ENCODE measurements at regions not wholly inside any gene's neighbourhood (a gene's known extent, or its start where the extent isn't known, plus 50 kb on each side); places are given as distances from the start of the nearest gene placed in this dataset.
"Not testable (repeated sequence)": the region's sequence is repeated elsewhere in the genome, so short reads cannot be mapped to it uniquely, and the experiment has no call there.

DNA sequence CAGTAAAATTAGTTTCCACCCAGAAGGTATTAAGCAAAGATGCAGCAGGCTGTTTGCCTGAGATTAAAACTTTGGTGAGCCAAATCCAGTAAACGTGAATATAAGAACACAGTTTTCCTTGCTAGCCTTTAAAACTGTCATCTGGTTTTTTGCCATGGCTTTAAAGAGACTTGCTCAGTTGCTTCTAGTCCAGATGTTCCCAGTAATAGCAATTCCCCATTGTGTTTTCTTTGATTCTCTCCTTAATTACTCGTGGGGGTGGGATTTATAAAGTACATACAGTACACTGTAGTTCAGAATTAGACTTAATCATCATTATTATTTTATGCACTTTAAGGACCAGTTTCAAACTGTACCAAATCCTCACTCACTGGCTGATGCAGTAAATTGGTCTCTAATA, 303.5 kb upstream of the ZNF804A start:
- DNase-seq, result no peak

DNA sequence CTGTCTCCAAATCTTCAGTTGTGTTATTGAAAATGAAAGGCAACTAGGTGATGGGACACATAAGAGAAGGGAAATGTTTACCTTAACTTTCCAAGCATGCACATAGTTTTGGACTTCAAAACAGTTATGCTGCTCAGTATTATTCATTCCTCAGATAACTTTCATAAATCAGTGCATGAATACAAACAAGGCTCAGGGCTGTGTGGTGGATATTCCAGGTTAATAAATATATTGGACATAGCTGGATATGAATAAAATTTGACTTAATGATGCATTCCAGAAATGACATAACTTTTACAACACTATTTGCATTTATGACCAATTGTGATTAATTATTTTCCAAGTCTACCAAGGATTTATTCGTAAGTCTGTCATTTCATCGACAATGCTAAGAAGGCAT, 301.2 kb upstream of the ZNF804A start:
- no peak for DNase-seq

DNA sequence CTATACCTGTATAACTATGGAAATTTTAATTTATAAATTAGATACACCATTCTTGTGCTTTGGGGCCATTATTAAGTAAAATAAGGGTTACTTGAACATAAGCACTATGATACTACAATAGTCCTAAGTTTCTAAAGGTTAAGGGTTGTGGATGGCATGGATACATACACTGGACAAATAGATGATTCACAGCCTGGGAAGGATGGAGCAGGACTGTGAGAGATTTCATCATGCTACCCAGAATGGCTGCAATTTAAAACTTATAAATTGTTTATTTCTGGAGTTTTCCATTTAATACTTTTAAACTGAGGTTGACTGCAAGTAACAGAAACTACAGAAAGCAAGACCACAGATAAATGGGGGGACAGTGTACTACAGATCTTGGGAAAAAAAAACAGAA, 295.8 kb upstream of the ZNF804A start:
- DNase-seq, result no peak

DNA sequence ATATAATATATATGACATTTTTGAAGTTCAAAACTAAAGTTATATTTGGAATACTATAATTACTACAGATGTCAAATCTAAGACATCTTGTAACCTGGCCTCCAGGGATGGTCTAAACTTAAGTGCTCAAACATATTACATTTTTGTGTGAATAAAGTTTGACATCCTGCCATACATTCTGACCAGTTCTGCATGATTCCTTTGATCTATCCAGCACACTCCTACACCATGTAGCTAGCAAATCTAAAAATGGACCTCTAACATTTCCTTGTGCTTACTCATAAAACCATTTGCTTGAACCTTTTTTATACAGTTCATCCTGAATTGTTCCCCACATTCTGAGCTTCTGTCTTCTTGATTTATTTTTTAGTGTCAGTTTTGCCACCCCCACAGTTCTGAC, 294.3 kb upstream of the ZNF804A start:
- no peak for DNase-seq

DNA sequence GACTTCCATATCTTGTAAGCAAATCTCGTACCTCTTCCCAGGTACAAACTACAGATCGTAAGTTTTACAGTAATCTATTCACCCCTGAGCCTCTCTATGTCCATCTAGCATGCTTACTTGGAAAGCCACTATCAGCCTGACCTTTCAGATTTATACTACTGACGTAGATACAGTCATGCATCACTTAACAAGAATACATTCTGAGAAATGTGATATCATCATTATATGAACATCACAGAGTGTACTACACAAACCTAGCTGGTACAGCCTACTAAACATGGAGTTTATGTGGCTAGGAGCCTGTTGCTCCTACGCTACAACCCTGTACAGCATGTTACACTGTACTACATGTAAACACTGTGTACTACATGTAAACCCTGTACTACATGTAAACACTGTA, 293.2 kb upstream of the ZNF804A start:
- DNase-seq, result no peak

DNA sequence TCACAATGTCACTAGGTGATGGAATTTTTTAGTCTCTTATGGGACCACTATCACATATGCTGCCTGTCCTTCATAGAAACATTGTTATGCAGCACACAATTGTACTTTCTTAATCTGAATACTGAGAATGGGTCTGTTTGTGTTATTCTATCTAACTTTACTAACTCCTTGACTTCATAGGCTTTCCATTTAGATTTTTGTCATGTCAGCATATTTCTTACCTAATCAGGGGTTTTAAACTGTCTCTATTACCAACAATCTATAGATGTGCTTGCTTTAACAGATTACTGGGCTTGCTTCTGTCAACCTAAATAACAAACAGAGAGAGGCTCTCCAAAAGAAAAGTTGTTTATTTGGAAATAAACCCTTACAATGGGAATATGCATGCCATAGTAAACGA, 289.6 kb upstream of the ZNF804A start:
- DNase-seq, result no peak

DNA sequence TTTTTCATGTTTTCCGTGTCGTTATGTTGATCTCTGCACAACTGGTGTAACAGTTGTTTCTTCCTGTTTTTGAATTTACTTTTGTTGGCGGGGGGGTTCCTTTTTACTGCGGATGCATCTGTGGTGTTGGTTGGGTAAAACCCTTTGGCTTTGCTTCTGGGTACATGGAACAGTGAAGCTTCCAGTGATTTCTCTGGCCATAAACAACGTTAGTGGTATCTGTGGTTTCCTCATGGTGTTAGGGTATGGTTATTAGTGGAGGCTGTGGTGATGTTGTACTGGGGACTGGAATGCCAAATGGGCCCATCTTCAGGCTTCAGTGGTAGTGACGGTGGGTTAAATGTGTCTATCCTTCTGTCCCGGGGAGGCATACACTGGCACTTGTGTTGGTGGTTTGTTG, 285.4 kb upstream of the ZNF804A start:
- no peak for DNase-seq

DNA sequence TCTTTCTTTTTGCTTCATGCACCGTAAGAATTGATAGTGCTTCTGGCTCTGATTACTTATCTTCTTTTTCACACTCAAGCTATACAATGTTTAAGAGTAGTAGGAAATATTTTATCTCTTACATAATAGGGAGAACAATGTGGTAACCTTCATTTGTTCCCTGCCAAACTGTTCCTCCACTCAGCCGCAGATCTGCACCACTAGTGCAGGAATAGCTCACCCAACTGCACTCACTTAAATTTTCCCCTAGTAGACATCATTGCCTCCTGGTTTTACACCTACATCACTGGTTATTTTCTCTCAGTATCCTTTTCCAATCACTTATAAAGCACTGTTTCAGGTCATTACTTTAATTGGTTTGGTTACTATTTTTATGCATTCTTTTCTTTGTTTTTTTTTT, 283.5 kb upstream of the ZNF804A start:
- no peak for DNase-seq

DNA sequence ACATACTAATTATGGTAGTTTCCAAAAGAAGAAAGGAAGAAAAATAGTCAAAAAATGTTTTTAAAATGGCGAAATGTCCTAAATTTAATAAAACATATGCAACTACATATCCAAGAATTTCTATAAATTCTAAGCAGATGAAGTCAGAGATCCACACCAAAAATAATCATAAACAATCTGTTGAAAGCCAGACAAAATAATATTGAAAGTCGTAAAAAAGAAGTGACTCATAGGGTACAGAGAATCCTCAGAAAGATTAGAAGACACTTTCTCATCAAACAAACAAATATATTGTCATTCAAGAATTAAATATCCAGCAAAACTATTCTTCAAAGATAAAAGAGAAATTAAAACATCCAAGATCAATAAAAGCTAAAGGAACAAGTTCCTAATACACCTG, 281.4 kb upstream of the ZNF804A start:
- no peak for DNase-seq

DNA sequence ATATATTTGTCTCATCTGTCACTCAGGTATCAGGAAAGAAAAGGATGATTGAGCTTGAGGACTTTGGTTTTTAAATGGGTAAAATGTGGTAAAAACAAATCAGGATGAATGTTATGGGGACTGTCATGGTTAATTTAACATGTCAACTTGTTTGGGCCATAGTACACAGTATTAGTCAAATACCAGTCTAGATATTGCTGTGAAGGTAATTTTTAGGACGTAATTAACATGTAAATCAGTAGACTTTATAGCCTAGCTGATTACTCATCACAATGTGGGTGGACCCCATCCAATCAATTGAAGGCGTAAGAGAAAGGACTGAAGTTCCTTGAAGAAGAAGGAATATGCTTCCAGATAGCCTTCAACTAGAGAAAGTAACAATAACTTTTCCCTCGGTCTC, 275.7 kb upstream of the ZNF804A start:
- DNase-seq, result no peak

DNA sequence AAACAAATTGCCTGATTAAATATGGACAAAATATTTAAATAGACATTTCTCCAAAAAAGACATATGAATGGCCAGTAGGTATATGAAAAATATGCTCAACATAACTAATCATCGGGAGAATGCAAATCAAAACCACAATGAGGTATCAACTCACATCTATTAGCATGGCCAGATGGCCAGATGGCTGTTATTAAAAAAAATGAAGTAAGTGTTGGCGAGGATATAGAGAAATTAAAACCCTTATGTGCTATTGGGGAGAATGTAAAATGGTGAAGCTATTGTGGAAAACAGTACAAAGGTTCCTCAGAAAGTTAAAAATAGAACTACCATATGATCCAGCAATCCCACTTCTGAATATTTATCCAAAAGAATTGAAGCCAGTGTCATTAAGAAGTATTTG, 272.3 kb upstream of the ZNF804A start:
- DNase-seq, result no peak

DNA sequence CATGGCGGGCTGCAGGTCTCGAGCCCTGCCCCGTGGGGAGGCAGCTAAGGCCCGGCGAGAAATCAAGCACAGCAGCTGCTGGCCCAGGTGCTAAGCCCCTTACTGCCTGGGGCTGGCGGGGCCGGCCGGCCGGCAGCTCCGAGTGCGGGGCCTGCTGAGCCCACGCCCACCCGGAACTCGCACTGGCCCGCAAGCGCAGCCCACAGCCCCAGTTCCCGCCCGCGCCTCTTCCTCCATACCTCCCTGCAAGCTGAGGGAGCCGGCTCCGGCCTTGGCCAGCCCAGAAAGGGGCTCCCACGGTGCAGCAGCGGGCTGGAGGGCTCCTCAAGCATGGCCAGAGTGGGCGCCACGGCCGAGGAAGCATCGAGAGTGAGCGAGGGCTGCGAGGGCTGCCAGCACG, 270.5 kb upstream of the ZNF804A start:
- not testable (repeated sequence) for DNase-seq

DNA sequence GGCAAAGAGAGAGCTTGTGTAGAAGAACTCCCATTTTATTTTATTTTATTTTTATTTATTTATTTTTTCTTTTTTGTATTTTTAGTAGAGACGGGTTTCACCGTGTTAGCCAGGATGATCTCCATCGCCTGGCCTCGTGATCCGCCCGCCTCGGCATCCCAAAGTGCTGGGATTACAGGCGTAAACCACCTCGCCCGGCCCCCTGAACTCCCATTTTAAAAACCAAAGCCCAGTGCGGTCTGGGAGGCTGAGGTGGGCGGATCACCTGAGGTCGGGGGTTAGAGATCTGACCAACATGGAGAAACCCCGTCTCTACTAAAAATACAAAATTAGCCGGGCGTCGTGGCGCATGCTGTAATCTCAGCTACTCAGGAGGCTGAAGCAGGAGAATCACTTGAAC, 267.8 kb upstream of the ZNF804A start:
- DNase-seq, result not testable (repeated sequence)

DNA sequence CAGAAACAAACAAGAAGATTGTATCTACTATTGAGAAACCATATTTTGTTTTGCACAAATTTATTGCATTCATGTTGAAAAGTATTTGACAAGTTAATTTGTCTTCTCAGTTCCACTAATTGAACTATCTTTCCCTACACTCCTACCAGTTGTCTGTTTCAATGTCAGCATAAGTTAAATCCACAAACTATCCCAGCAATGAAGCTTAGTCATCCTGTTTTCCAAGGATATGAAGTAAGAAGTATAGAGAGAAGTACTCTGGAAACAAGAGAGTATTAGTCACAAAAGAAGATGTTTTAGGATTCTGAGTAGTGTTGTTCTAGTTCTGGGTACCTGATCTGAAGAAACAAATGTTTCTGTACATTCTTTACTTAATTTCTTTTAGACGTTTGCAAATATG, 261.6 kb upstream of the ZNF804A start:
- no peak for DNase-seq

DNA sequence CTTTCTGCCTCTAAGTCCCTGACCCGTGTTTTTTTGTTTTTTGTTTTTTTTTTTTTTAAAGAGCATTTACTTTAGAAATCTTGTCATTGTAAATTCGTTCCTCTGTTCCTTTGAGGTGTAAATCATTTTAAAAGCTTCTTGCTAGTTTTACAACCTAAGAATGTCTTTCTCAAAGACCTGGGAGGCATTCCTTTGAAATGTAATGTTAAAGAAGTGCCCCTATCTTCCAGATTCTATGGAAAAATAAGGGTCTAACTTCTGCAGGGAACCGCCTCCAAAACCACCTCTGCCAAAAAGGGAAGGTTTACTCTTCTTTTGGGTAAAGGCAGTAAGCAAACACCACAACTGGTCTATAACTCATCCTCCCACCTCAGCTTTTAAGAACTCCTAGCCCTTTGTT, 259.6 kb upstream of the ZNF804A start:
- DNase-seq, result no peak

DNA sequence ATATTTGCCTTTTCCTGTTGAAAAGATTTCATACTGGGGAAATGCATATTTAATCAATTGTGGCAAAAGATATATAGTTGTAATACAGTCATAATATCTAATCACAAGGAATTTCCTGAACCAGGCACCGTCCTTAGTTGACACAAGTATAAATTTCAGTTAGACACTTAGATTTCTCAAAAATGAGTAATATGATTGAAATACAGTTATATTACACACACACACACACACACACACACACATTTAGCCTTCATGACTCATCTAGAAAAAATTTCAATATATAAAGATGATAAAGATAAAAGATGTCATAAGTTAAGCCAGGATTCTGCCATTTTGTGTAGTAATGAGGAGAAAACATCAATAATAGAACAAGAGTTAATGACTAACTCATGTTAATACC, 258.4 kb upstream of the ZNF804A start:
- DNase-seq, result no peak

DNA sequence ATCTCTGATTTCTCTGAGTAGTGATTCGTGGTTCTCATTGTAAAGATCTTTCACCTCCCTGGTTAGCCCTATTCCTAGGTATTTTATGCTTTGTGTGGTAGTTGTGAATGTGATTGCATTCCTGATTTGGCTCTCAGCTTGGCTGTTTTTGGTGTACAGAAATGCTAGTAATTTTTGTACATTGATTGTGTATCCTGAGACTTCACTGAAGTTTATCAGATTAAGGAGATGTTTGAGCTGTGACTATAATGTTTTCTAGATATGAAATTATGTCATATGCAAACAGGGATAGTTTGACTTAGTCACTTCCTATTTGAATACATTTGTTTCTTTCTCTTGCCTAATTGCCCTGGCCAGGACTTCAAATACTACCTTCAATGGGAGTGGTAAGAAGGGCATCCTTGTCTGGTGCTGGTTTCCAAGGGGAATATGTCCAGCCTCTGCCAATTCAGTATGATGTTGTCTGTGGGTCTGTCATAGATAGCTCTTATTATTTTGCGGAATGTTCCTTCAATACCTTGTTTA, 251.9 kb upstream of the ZNF804A start:
- DNase-seq, result no peak

DNA sequence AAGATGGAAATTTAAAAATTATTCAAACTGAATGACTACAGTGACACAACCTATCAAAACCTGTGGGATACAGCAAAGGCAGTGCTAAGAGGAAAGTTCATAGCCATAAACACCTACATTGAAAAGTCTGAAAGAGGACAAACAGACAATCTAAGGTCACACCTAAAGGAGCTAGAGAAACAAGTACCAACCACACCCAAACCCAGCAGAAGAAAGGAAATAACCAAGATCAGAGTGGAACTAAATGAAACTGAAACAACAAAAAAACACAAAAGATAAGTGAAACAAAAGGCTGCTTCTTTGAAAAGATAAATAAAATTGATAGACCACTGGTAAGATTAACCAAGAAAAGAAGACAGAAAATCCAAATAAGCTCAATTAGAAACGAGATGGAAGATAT, 247.2 kb upstream of the ZNF804A start:
- peak; percentile 36 for DNase-seq

DNA sequence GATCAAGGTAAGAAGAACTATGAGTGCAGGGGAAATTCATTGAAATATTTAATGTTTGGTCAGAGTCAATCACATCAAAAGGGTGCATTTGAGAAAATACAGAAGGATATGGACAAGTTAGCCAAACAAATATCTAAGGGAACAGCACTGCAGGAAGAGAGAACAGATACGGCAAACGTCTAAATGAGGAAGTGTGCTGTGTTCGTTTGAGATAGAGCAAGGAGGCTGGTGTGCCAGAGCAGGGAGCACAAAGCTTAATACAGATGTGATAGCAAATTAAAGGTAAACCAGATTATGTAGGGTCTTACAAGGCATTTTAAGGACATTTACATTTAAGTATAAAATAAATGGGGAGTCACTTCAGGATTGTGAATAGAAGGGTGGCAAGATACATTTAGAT, 241.3 kb upstream of the ZNF804A start:
- DNase-seq, result peak; percentile 56

DNA sequence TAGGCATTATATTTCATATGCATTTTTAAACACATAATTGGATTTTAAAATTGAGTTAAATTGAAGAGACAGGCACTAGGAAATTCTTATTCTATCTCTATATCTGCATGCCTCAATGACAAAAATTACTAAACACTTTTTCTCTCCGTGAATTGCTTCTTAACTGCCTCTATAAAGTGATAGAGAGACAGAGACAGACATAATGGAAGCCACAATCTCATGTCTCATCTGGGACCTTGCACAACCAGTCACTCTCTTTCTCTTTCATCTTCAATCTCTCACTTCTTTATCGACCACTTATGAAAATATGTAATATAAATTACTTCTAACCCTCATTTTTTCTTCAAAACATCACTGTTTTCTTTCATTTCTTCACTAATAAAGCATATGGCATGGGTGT, 238.9 kb upstream of the ZNF804A start:
- no peak for DNase-seq

DNA sequence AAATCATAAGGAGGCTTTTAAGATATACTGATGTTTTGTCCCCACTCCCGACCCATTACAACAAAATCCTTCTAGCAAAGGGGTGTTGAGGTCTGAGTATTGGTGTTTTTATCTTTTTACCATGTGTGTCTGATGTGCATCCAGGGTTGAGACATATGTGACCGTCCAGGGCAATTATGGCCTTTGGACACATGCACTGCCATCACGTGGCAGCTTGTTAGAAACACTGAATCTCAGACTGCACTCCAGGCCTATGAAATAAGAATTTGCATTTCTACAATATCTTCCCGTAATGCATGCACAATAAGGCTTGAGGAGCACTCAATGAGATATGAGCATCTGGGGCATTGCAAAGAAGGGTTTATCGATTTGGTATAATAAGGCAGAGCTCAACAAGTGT, 235.1 kb upstream of the ZNF804A start:
- DNase-seq, result peak; percentile 23

DNA sequence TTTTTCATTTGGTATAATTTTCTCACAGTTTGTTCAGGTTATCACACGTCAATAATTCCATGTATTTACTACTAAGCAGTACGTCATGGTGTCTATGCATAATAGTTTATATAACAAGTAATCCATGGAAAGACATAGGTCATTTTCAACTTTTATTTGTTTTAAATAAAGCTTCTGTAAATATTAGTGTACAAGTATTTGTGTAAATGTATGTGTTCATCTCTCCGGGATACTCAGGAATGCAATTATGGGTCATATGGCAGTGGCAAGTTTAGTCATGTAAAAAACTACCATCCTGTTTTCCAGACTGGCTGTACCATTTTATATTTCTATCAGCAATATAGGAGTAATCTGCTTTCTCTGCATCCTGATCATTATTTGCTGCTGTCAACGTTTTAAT, 231.1 kb upstream of the ZNF804A start:
- DNase-seq, result no peak

DNA sequence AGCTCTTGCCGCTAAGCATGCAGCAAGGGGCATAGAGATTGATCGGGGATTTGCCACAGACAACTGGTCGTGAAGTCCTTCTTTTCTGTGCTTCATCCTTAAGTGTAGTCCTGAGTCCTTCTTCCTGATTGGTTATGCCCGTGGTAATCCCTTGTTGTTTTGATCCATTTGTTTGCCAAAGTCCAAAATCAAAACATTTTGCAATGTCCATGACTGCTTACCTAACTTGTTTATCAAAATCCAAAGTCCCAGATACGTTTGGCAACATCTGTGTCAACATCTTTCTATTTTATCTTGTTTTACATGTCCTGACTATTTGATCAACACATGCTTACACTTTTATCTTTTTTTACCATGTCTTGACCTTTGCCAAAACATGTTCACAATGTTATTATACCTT, 229.0 kb upstream of the ZNF804A start:
- no peak for DNase-seq

DNA sequence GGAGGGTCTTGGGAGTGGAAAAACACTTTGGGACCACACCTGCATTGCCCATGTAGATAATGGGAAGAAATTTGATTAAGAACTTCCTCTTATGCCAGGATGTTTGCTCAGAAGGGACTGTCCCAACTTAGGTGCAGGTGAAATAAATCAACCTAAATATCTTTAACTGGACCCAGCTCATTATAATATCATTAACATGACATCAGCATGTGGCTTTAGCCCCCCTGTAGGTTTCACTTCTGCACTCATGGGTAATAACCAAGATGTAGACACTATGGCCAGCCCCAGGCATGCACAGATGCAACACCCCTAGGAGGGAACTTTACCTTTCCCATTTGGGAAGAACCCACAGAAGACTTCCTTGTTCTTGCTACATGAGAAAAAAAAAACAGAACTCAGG, 227.4 kb upstream of the ZNF804A start:
- no peak for DNase-seq

DNA sequence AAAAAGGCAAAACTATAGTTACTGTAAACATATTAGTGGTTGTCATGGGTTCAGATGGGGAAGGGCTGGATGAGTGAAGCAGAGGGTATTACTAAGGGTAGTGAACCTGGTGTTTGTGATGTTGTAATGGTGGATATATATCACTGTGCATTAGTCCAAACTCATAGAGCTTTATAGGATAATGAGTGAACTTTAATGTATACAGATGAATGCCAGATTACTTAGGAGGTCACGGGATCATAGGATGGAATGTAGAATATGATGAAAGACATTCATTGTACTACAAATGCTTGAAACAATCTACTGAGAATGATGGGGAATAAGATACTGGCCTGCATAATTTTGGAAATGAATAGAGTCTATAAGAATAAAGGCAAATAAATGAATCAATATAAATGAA, 226.7 kb upstream of the ZNF804A start:
- no peak for DNase-seq

DNA sequence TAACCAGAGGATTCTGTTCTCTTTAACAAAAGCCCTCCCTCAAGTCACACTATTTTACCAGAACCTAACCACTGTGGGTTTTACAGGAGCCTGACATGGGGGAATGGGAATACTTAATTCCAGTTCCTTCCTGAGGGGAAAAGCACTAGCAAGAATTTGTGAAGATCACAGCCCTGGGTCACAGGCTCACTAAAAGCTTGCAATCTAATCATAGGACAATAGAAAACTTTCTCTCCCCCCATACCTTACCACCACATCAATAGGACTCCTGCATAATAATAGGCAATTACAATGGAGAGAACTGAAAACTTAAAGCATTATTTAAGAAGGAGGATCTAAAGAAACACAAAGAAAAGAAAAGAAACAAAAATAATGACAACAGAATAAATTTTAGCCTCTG, 225.8 kb upstream of the ZNF804A start:
- no peak for DNase-seq

All from OCI-M1 (cell line).